GM12891 (cell line): ENCODE measurements at regions not wholly inside any gene's neighbourhood (a gene's known extent, or its start where the extent isn't known, plus 50 kb on each side); places are given as distances from the start of the nearest gene placed in this dataset.

Source experiments
- POLR2A ChIP-seq: IDR thresholded peaks from 2 replicates; pipeline ENCODE4 v1.6.1; 2011; ENCODE audit warnings: low read depth, low read length, control low read depth
- POLR2AphosphoS5 ChIP-seq: IDR thresholded peaks from 2 replicates; pipeline ENCODE4 v1.6.1; 2011; ENCODE audit warnings: low read depth, low read length, control low read depth

DNA sequence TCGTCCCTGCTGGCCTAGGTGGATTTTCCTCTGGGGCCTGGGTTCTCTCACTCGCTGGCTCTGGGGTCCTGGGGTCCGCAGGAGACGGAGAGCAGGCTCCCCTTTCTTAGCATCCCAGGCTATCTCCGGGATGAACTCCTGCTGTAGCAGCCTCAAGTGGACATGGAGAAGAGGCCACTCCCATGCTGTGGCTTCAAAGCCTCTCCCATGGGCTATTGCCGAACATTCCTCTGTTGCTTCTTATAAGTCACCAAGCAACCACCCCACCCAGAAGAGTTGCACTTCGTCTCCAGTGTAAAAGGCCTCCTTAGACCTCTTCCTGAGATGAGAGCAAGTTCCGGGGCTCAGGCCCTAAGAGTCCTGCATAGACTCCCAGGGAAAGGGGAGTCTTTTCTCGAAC lies 124.0 kb upstream of the RCN1 start:
- no peak for TF ChIP-seq POLR2A
- TF ChIP-seq POLR2AphosphoS5: no peak
